ENCODE measurements at regions not wholly inside any gene's neighbourhood (a gene's known extent, or its start where the extent isn't known, plus 50 kb on each side); places are given as distances from the start of the nearest gene placed in this dataset.
"Not testable (repeated sequence)": the region's sequence is repeated elsewhere in the genome, so short reads cannot be mapped to it uniquely, and the experiment has no call there.

DNA sequence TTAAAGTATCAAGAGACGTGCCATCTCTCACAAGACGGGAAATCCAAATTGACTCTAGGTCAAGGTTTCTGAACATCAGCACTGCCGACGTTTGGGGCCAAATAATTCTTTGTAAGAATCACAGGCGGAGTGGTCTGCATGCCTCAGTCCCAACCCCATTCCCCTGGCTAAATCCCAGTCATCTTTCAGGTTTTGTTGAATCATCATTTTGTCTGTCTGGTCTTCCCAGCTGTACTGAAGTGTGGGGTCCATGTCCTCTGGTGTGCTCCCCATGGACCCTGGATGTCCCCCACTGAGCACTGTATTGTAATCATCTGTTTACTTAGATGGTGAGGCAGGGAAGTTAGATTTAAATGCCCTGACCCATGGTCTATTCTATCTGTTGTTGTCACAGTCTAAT, 103.6 kb upstream of the GALNT18 start:
- H3K4me3 ChIP-seq (ENCODE audit: low read depth, low read length), result no peak overlapping the region
- 89% methylated on average over 5 of the region's 5 CpGs for WGBS (ENCODE audit: insufficient coverage)
- H3K27ac ChIP-seq (ENCODE audit: low read depth, low read length), result no peak overlapping the region
- no peaks in the 10 kb centered on the region for H3K27me3 ChIP-seq (ENCODE audit: control insufficient read depth, insufficient read depth, low read length)
- no peaks in the 10 kb centered on the region for H3K36me3 ChIP-seq (ENCODE audit: control insufficient read depth, insufficient read depth, low read length)
- no peak for DNase-seq (ENCODE audit: low read depth in 4 of 6, low spot score in 6 of 6)
- H3K9me3 ChIP-seq (ENCODE audit: control insufficient read depth, insufficient read depth, low read length), result no peaks in the 10 kb centered on the region
- no peaks in the 10 kb centered on the region for H3K4me1 ChIP-seq (ENCODE audit: control insufficient read depth, insufficient read depth, low read length)

DNA sequence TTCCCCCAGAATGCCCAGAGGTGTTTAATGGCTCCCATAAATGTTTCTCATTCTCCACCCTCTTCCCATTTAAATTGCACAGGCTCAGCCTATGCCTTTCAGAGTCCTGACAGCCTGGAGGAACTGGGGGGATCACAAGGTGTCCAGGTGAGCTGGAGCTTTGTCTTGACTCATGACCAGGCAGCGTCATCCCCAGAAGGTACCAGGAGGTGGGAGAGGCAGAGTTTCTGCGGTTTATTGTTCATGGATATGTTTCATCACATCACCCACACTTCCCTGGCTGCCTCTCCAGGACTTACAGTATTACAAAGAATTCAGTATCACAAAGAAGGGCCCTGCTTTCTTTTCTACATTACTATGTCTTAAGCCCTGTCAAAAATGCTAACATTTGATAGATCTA, 103.2 kb upstream of the GALNT18 start:
- no peaks in the 10 kb centered on the region for H3K27me3 ChIP-seq (ENCODE audit: control insufficient read depth, insufficient read depth, low read length)
- H3K4me3 ChIP-seq (ENCODE audit: low read depth, low read length), result no peak overlapping the region
- WGBS (ENCODE audit: insufficient coverage), result 100% methylated on average over 1 of the region's 2 CpGs
- no peak overlapping the region for H3K27ac ChIP-seq (ENCODE audit: low read depth, low read length)
- H3K9me3 ChIP-seq (ENCODE audit: control insufficient read depth, insufficient read depth, low read length), result no peaks in the 10 kb centered on the region
- H3K4me1 ChIP-seq (ENCODE audit: control insufficient read depth, insufficient read depth, low read length), result no peaks in the 10 kb centered on the region
- H3K36me3 ChIP-seq (ENCODE audit: control insufficient read depth, insufficient read depth, low read length), result no peaks in the 10 kb centered on the region
- no peak for DNase-seq (ENCODE audit: low read depth in 4 of 6, low spot score in 6 of 6)

DNA sequence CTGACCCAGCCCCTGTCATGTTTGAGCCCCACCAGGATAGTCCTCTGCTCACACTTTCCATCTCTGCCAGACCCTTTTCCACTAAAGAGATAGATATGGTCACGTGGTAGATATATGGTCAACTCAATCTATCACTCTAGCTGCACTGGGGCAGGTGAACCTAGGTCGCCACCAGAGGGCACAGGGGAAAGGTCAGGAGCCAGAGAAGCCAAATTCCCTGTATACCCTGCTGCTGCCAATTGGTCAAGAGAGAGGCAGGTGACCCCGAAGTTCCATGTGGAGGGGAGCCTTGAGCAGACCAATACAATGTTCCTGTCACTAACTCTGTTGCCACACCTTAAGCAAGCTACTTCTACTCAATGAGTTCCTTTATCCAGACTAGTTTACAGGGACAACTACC, 101.1 kb upstream of the GALNT18 start:
- WGBS (ENCODE audit: insufficient coverage), result 100% methylated on average over 1 of the region's 3 CpGs

DNA sequence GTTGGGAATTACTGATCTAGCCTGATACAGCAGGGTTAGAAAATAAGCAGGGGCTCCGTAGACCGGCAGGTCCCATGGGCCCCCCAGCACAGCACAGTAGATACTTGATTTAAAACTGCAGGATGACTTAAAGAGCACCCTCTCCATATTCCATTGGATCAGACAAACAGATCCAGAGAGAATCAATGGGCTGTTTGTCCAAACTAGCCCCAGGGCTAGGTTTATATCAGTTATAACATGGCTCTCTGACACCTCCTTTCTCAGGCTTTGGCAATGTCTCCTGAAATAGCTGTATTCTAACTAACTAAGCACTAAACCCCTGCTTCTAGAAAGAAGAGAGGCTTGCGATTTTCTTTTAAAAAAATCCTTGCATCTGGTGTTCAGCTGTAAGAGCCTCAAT, 100.4 kb upstream of the GALNT18 start:
- DNase-seq (ENCODE audit: low read depth in 4 of 6, low spot score in 6 of 6), result peak in 1 of 6 donors; percentile 49
- Histone ChIP-seq H3K27me3 (ENCODE audit: control insufficient read depth, insufficient read depth, low read length) (no peaks in the 10 kb centered on the region), H3K36me3 (ENCODE audit: control insufficient read depth, insufficient read depth, low read length) (no peaks in the 10 kb centered on the region), H3K4me3 (ENCODE audit: low read depth, low read length) (no peak overlapping the region), H3K4me1 (ENCODE audit: control insufficient read depth, insufficient read depth, low read length) (no peaks in the 10 kb centered on the region), H3K9me3 (ENCODE audit: control insufficient read depth, insufficient read depth, low read length) (no peaks in the 10 kb centered on the region), H3K27ac (ENCODE audit: low read depth, low read length) (no peak overlapping the region)
- 85% methylated on average over 3 of the region's 3 CpGs for WGBS (ENCODE audit: insufficient coverage)

More for the DNA sequence above, 101.1 kb upstream of the GALNT18 start:
- H3K27me3 ChIP-seq (ENCODE audit: control insufficient read depth, insufficient read depth, low read length), result no peaks in the 10 kb centered on the region
- H3K4me3 ChIP-seq (ENCODE audit: low read depth, low read length), result no peak overlapping the region
- no peaks in the 10 kb centered on the region for H3K9me3 ChIP-seq (ENCODE audit: control insufficient read depth, insufficient read depth, low read length)
- no peak for DNase-seq (ENCODE audit: low read depth in 4 of 6, low spot score in 6 of 6)
- no peaks in the 10 kb centered on the region for H3K36me3 ChIP-seq (ENCODE audit: control insufficient read depth, insufficient read depth, low read length)
- H3K27ac ChIP-seq (ENCODE audit: low read depth, low read length), result no peak overlapping the region
- H3K4me1 ChIP-seq (ENCODE audit: control insufficient read depth, insufficient read depth, low read length), result no peaks in the 10 kb centered on the region

DNA sequence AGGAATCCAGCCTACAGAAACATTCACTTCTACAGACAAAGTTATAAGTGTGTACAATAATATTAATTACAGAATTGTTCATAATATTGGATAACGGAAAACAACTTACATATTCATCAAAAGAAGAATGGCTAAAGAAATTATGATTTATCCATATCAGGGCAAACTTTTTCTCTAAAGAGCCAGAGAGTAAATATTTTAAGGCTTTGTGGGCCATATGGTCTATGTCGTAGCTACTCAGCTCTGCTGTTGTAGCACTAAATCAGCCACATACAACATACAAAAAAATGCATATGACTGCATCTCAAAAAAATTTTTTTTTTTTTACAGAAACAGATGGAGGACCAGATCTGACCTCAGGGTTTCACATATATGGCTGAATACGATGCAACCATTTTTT, 96.7 kb upstream of the GALNT18 start:
- H3K9me3 ChIP-seq (ENCODE audit: control insufficient read depth, insufficient read depth, low read length), result peaks cover 3% of the 10 kb centered on the region
- DNase-seq (ENCODE audit: low read depth in 4 of 6, low spot score in 6 of 6), result no peak
- no peak overlapping the region for H3K27ac ChIP-seq (ENCODE audit: low read depth, low read length)
- H3K4me3 ChIP-seq (ENCODE audit: low read depth, low read length), result no peak overlapping the region
- no CpG with 5 or more reads among the region's 3 CpGs for WGBS (ENCODE audit: insufficient coverage)
- H3K36me3 ChIP-seq (ENCODE audit: control insufficient read depth, insufficient read depth, low read length), result no peaks in the 10 kb centered on the region
- H3K4me1 ChIP-seq (ENCODE audit: control insufficient read depth, insufficient read depth, low read length), result no peaks in the 10 kb centered on the region
- no peaks in the 10 kb centered on the region for H3K27me3 ChIP-seq (ENCODE audit: control insufficient read depth, insufficient read depth, low read length)

DNA sequence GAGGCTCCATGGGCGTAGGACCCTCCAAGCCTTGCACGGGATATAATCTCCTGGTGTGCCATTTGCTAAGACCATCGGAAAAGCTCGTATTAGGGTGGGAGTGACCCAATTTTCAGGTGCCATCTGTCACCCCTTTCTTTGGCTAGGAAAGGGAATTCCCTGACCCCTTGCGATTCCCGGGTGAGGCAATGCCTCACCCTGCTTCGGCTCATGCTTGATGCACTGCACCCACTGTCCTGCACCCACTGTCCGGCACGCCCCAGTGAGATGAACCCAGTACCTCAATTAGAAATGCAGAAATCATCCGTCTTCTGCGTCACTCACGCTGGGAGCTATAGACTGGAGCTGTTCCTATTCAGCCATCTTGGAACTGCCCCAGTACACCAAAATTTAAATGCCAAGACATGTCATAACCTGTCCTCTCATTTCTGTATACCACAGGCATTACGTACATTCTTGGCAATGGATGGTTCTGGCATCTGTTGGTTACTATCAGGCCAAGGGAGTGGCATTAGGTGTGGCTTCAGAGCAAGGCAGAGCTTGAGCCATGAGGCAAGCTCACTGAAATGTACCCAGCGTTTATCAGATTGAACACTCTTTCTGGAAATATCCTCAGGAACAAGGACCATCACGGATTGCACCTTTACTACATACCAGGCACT, 95.4 kb upstream of the GALNT18 start:
- H3K4me3 ChIP-seq (ENCODE audit: low read depth, low read length), result no peak overlapping the region
- H3K27me3 ChIP-seq (ENCODE audit: control insufficient read depth, insufficient read depth, low read length), result no peaks in the 10 kb centered on the region
- peaks cover 3% of the 10 kb centered on the region for H3K9me3 ChIP-seq (ENCODE audit: control insufficient read depth, insufficient read depth, low read length)
- no peaks in the 10 kb centered on the region for H3K4me1 ChIP-seq (ENCODE audit: control insufficient read depth, insufficient read depth, low read length)
- H3K27ac ChIP-seq (ENCODE audit: low read depth, low read length), result no peak overlapping the region
- 96% methylated on average over 15 of the region's 15 CpGs for WGBS (ENCODE audit: insufficient coverage)
- no peaks in the 10 kb centered on the region for H3K36me3 ChIP-seq (ENCODE audit: control insufficient read depth, insufficient read depth, low read length)
- DNase-seq (ENCODE audit: low read depth in 4 of 6, low spot score in 6 of 6), result no peak

DNA sequence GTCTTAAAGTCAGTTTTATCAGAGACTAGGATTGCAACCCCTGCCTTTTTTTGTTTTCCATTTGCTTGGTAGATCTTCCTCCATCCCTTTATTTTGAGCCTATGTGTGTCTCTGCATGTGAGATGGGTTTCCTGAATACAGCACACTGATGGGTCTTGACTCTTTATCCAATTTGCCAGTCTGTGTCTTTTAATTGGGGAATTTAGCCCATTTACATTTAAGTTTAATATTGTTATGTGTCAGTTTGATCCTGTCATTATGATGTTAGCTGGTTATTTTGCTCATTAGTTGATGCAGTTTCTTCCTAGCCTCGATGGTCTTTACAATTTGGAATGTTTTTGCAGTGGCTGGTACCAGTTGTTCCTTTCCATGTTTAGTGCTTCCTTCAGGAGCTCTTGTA, 93.3 kb upstream of the GALNT18 start:
- not testable (repeated sequence) for H3K9me3 ChIP-seq (ENCODE audit: control insufficient read depth, insufficient read depth, low read length); DNase-seq (ENCODE audit: low read depth in 4 of 6, low spot score in 6 of 6); H3K27ac ChIP-seq (ENCODE audit: low read depth, low read length); H3K4me1 ChIP-seq (ENCODE audit: control insufficient read depth, insufficient read depth, low read length); H3K36me3 ChIP-seq (ENCODE audit: control insufficient read depth, insufficient read depth, low read length); H3K27me3 ChIP-seq (ENCODE audit: control insufficient read depth, insufficient read depth, low read length); H3K4me3 ChIP-seq (ENCODE audit: low read depth, low read length)
- 67% methylated on average over 1 of the region's 1 CpG for WGBS (ENCODE audit: insufficient coverage)

DNA sequence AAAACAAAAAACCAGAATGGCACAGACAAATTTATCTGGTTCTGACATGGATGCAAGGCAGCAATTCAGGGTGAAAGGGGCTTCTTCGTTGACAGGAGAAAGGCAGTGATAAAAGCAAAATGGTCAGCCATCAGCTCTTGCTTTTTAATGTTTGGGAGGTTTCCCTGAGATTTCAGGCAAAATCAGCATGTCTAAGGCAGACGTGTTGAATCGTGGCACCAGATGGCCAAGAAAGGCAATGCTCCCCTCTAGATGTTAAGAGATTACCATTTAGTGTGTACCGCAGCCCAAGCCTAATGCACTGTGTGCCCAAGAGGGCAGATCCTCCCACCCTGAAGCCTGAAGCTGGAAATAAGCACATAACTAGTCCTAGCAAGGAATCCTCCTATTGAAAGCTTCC, 88.8 kb upstream of the GALNT18 start:
- Histone ChIP-seq H3K9me3 (ENCODE audit: control insufficient read depth, insufficient read depth, low read length) (no peaks in the 10 kb centered on the region), H3K27ac (ENCODE audit: low read depth, low read length) (no peak overlapping the region), H3K36me3 (ENCODE audit: control insufficient read depth, insufficient read depth, low read length) (no peaks in the 10 kb centered on the region), H3K27me3 (ENCODE audit: control insufficient read depth, insufficient read depth, low read length) (no peaks in the 10 kb centered on the region), H3K4me3 (ENCODE audit: low read depth, low read length) (no peak overlapping the region), H3K4me1 (ENCODE audit: control insufficient read depth, insufficient read depth, low read length) (no peaks in the 10 kb centered on the region)
- DNase-seq (ENCODE audit: low read depth in 4 of 6, low spot score in 6 of 6), result peak in 1 of 6 donors; percentile 14
- 54% methylated on average over 4 of the region's 4 CpGs for WGBS (ENCODE audit: insufficient coverage)

DNA sequence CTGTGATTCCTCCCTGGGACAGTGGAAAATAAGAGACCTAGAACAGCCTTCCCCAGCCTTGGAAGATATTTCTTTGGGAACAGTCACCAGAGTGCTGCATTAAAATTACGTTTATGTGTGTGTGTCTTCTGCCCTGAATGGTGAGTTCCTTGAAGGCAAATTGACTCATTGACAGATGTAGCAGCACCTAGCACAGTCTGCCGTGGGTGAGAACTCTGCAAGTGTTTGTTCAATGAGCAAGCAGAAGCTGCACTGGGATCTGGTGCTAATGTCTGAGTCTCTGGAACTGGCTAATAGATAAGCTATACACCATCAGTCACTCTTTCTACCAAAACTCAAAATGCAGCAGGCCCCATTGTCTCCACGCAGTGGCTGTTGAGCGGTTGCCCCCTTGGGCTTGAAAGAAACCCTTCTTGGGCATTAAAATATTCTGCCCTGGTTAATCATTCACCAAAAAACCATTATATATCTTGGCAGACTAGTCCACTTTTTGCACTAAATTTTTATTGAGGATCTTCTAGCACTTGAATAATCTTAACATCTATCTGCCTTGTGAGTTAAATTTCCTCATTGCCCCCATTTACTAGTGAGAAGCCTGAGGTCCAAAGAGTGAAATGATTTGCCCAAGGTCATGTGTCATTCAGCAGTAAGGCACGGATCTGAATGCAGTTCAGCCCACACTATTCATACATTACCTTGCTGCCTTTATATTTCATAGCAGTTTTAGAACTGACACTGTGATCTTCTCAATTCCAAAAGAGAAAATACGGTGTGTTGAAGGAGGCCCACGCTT, 87.8 kb upstream of the GALNT18 start:
- no peaks in the 10 kb centered on the region for H3K36me3 ChIP-seq (ENCODE audit: control insufficient read depth, insufficient read depth, low read length)
- H3K9me3 ChIP-seq (ENCODE audit: control insufficient read depth, insufficient read depth, low read length), result no peaks in the 10 kb centered on the region
- WGBS (ENCODE audit: insufficient coverage), result 88% methylated on average over 5 of the region's 7 CpGs
- H3K4me3 ChIP-seq (ENCODE audit: low read depth, low read length), result no peak overlapping the region
- DNase-seq (ENCODE audit: low read depth in 4 of 6, low spot score in 6 of 6), result no peak
- no peaks in the 10 kb centered on the region for H3K27me3 ChIP-seq (ENCODE audit: control insufficient read depth, insufficient read depth, low read length)
- H3K27ac ChIP-seq (ENCODE audit: low read depth, low read length), result no peak overlapping the region
- H3K4me1 ChIP-seq (ENCODE audit: control insufficient read depth, insufficient read depth, low read length), result no peaks in the 10 kb centered on the region

DNA sequence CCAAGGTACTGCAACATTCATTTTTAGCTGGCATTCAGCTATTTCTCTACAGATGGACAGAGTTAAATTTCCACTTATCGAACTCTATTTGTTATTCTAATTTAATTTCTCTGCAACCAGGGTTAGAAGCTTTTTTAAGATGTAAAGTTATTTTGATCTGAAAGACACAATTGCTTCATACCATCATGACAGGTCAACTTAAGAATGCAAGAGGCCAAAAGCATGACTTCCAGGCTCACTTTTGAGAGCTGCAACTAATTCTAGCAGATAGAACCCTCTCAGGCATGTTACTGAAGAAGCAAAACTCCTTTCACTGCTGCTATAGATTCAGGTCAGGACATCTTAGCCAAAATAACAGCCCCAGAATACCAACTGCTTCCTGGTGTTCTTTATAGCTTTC, 86.5 kb upstream of the GALNT18 start:
- Histone ChIP-seq H3K4me3 (ENCODE audit: low read depth, low read length) (no peak overlapping the region), H3K27ac (ENCODE audit: low read depth, low read length) (no peak overlapping the region), H3K27me3 (ENCODE audit: control insufficient read depth, insufficient read depth, low read length) (no peaks in the 10 kb centered on the region), H3K9me3 (ENCODE audit: control insufficient read depth, insufficient read depth, low read length) (no peaks in the 10 kb centered on the region), H3K4me1 (ENCODE audit: control insufficient read depth, insufficient read depth, low read length) (no peaks in the 10 kb centered on the region), H3K36me3 (ENCODE audit: control insufficient read depth, insufficient read depth, low read length) (no peaks in the 10 kb centered on the region)
- no CpG with 5 or more reads among the region's 1 CpG for WGBS (ENCODE audit: insufficient coverage)
- DNase-seq (ENCODE audit: low read depth in 4 of 6, low spot score in 6 of 6), result no peak
